GM12878 (cell line): ENCODE measurements at regions not wholly inside any gene's neighbourhood (a gene's known extent, or its start where the extent isn't known, plus 50 kb on each side); places are given as distances from the start of the nearest gene placed in this dataset.

Experiments
- ATAC-seq: fragments of 200-7000 bp; cut with Tn5 transposase; 3 replicates; pipeline ENCODE4 v1.9.1; 2020; ENCODE audit warnings: mild to moderate bottlenecking, moderate library complexity
- BruUV-seq: library from RNA; stranded (reverse); fragments of 400-500 nt; replicated peaks from 2 replicates; lab custom pipeline; 2021; lab: Mats Ljungman, UMichigan
- CTCF ChIA-PET: fragments of 300-600 bp; sonication (Branson Sonifier 250); formaldehyde crosslinking; extraction: SDS; loops from one replicate; lab custom pipeline; 2021; ENCODE audit warnings: inconsistent platforms; lab: Yijun Ruan, JAX
- POLR2A ChIA-PET: fragments of 350-600 bp; formaldehyde crosslinking; extraction: SDS; loops from one replicate; lab custom pipeline; 2021; ENCODE audit warnings: inconsistent platforms; lab: Charles Lee
- RAD21 ChIA-PET: fragments of 300-600 bp; sonication (Branson Sonifier 250); formaldehyde crosslinking; loops from one replicate; lab custom pipeline; 2023; ENCODE audit warnings: antibody characterized with exemption; ENCODE audit not compliant: unreplicated experiment; lab: Charles Lee
- SMC1A ChIA-PET: fragments of 300-600 bp; sonication (Branson Sonifier 250); formaldehyde crosslinking; loops from one replicate; lab custom pipeline; 2023; ENCODE audit not compliant: unreplicated experiment, uncharacterized antibody; lab: Charles Lee
- DNase-seq: peaks from one replicate; pipeline ENCODE4 v3.0.0-alpha.2; 2011; ENCODE audit warnings: low read depth, low spot score
- FAIRE-seq: peaks from 3 replicates; lab custom pipeline; 2011; peaks lifted over from hg19 to GRCh38; lab: Jason Lieb, UNC
- H2AFZ ChIP-seq: 2 replicates; pipeline ENCODE4 v1.6.0; 2011; ENCODE audit warnings: low read depth, low read length, control low read depth; ENCODE audit not compliant: control insufficient read depth
- H3K27ac ChIP-seq: 2 replicates; pipeline ENCODE4 v1.5.1; 2011; ENCODE audit warnings: control low read depth; ENCODE audit not compliant: control insufficient read depth, insufficient read depth
- H3K27me3 ChIP-seq, 2 experiments: replicated peaks in 1 of 2; 2 replicates each; pipeline versions ENCODE4 v1.6.0 to v1.6.1; 2011; ENCODE audit warnings: low read length in 1 of 2; ENCODE audit not compliant: control insufficient read depth in 2 of 2, insufficient read depth in 2 of 2
- H3K36me3 ChIP-seq, 2 experiments: 2 replicates each; pipeline ENCODE4 v1.5.1; 2011; ENCODE audit warnings: low read length in 1 of 2; ENCODE audit not compliant: control insufficient read depth in 2 of 2, insufficient read depth in 2 of 2
- H3K4me1 ChIP-seq: 2 replicates; pipeline ENCODE4 v1.6.1; 2011; ENCODE audit warnings: mild to moderate bottlenecking, low read length, moderate library complexity, mixed read lengths; ENCODE audit not compliant: control insufficient read depth, insufficient read depth
- H3K4me2 ChIP-seq: 2 replicates; pipeline ENCODE4 v1.6.0; 2011; ENCODE audit warnings: control low read depth; ENCODE audit not compliant: control insufficient read depth, insufficient read depth
- H3K4me3 ChIP-seq: fragments of 200-600 bp; sonication (generic); 2 replicates; pipeline ENCODE4 v1.5.1; 2016
- H3K79me2 ChIP-seq: 2 replicates; pipeline ENCODE4 v1.6.0; 2011; ENCODE audit warnings: low read length; ENCODE audit not compliant: control insufficient read depth, insufficient read depth
- H3K9ac ChIP-seq: 2 replicates; pipeline ENCODE4 v1.8.0; 2011; ENCODE audit warnings: low read length, control low read depth, mixed read lengths; ENCODE audit not compliant: control insufficient read depth, insufficient read depth
- H3K9me3 ChIP-seq: replicated peaks from 3 replicates; pipeline ENCODE4 v1.5.1; 2011; ENCODE audit warnings: mild to moderate bottlenecking, low read length; ENCODE audit not compliant: control insufficient read depth, insufficient read depth
- H4K20me1 ChIP-seq: 2 replicates; pipeline ENCODE4 v1.6.0; 2011; ENCODE audit not compliant: control insufficient read depth, insufficient read depth
- ASH2L ChIP-seq: fragments of 300-600, 200-600 bp; sonication (generic); IDR thresholded peaks from 2 replicates; pipeline ENCODE4 v1.6.1; 2017; ENCODE audit warnings: low read depth, mild to moderate bottlenecking, borderline replicate concordance
- CBX3 ChIP-seq: fragments of 200-600 bp; sonication (generic); IDR thresholded peaks from 2 replicates; pipeline ENCODE4 v1.6.1; 2016; ENCODE audit warnings: low read depth, borderline replicate concordance
- CBX5 ChIP-seq: sonication (generic); IDR thresholded peaks from 2 replicates; pipeline ENCODE4 v1.6.1; 2016; ENCODE audit warnings: low read depth, moderate library complexity, mild to moderate bottlenecking, inconsistent platforms
- HCFC1 ChIP-seq: fragments of 150-350 bp; IDR thresholded peaks from 2 replicates; pipeline ENCODE4 v1.6.1; 2014; ENCODE audit warnings: low read length
- MEF2A ChIP-seq: IDR thresholded peaks from 2 replicates; pipeline ENCODE4 v1.6.1; 2011; ENCODE audit warnings: low read depth, mild to moderate bottlenecking, low read length, moderate library complexity; ENCODE audit not compliant: insufficient read depth
- MYC ChIP-seq: IDR thresholded peaks from 2 replicates; pipeline ENCODE4 v1.6.1; 2011; ENCODE audit warnings: mild to moderate bottlenecking, low read length, moderate library complexity, inconsistent platforms; ENCODE audit not compliant: insufficient read depth, insufficient replicate concordance, insufficient read length, severe bottlenecking
- NBN ChIP-seq: fragments of 450-650 bp; IDR thresholded peaks from 2 replicates; pipeline ENCODE4 v1.6.1; 2016
- PAX8 ChIP-seq: fragments of 450-650 bp; IDR thresholded peaks from 2 replicates; pipeline ENCODE4 v1.6.1; 2017; ENCODE audit warnings: mild to moderate bottlenecking, moderate library complexity
- POU2F2 ChIP-seq: IDR thresholded peaks from 3 replicates; pipeline ENCODE4 v1.6.1; 2011; ENCODE audit warnings: low read depth, mild to moderate bottlenecking, low read length, borderline replicate concordance
- RCOR1 ChIP-seq: conservative IDR thresholded peaks from 2 replicates; pipeline ENCODE4 v1.6.1; 2012; ENCODE audit warnings: low read depth, low read length, improper control_type of control experiment
- SKIL ChIP-seq: fragments of 450-650 bp; IDR thresholded peaks from 2 replicates; pipeline ENCODE4 v1.6.1; 2017; ENCODE audit warnings: mild to moderate bottlenecking, low read depth, inconsistent platforms; ENCODE audit not compliant: poor library complexity, severe bottlenecking
- ZNF217 ChIP-seq: fragments of 450-650 bp; IDR thresholded peaks from 2 replicates; pipeline ENCODE4 v1.6.1; 2017; ENCODE audit warnings: antibody characterized with exemption, mild to moderate bottlenecking
- ZNF592 ChIP-seq: fragments of 450-650 bp; IDR thresholded peaks from 2 replicates; pipeline ENCODE4 v1.6.1; 2017; ENCODE audit warnings: mild to moderate bottlenecking, moderate library complexity
- WGBS: methylation state at CpG from one replicate; pipeline ENCODE4 v1.1.6; 2016; ENCODE audit warnings: low lambda C conversion rate; ENCODE audit not compliant: insufficient replicate concordance, insufficient coverage; ENCODE audit errors: missing lambda C conversion rate; 5-methylcytosine and 5-hydroxymethylcytosine counted together
- in situ Hi-C: fragments of 300-500 bp; cut with MboI; formaldehyde crosslinking; loops from 9 replicates; pipeline ENCODE4 v1.14.3; 2018; ENCODE audit warnings: mixed read lengths
- intact Hi-C: fragments of 100-400 bp; cut with micrococcal nuclease; formaldehyde crosslinking; loops from one replicate; pipeline ENCODE4 v1.14.2; 2022; ENCODE audit not compliant: unreplicated experiment

GRCh38 chr22:34587357-34588356, 478.3 kb upstream of the ISX start:
- DNase-seq (no peak), FAIRE-seq (no peak), ATAC-seq (no peak)
- H3K4me1 ChIP-seq: no peaks in the 10 kb centered on the region
- SMC1A ChIA-PET: no interaction called here
- CTCF ChIA-PET: no interaction called here
- no peak overlapping the region for H3K4me3 ChIP-seq
- no peaks in the 10 kb centered on the region for H3K27me3 ChIP-seq
- H3K27ac ChIP-seq: no peak overlapping the region
- BruUV-seq: no TSS peak
- no peak overlapping the region for H2AFZ ChIP-seq
- in situ Hi-C loops: no loop called here
- no peak overlapping the region for H3K4me2 ChIP-seq
- TF ChIP-seq CBX3 (no peak), ZNF592 (no peak), ZNF217 (no peak), CBX5 (no peak), PAX8 (no peak), NBN (no peak), POU2F2 (no peak), MYC (no peak), SKIL (no peak), MEF2A (no peak), ASH2L (no peak), RCOR1 (no peak), HCFC1 (no peak)
- no peaks in the 10 kb centered on the region for H4K20me1 ChIP-seq
- RAD21 ChIA-PET: no interaction called here
- POLR2A ChIA-PET: no interaction called here
- H3K9ac ChIP-seq: no peak overlapping the region
- H3K9me3 ChIP-seq: no peaks in the 10 kb centered on the region; the same call in 2 of the 3 replicates
- intact Hi-C loops: no loop called here
- H3K79me2 ChIP-seq: no peaks in the 10 kb centered on the region
- WGBS: 16% methylated on average over 10 of the region's 10 CpGs
- H3K36me3 ChIP-seq: no peaks in the 10 kb centered on the region
